VCaP (cell line): ENCODE measurements at regions not wholly inside any gene's neighbourhood (a gene's known extent, or its start where the extent isn't known, plus 50 kb on each side); places are given as distances from the start of the nearest gene placed in this dataset.

ENCODE experiments used
- H3K27ac ChIP-seq: fragments of 450-650 bp; 2 replicates; pipeline ENCODE4 v1.5.1; 2017
- CTCF ChIP-seq: fragments of 450-650 bp; conservative IDR thresholded peaks from 2 replicates; pipeline ENCODE4 v1.5.1; 2017; ENCODE audit warnings: mild to moderate bottlenecking, moderate library complexity

- peak; percentile 82 for TF ChIP-seq CTCF
- H3K27ac ChIP-seq: no peak overlapping the region
Measured at GRCh38 chr6:73969971-73970970, 274.3 kb downstream of the CD109 start.

GRCh38 chr6:73968221-73968757 lies 272.3 kb downstream of the CD109 start:
- no peak for TF ChIP-seq CTCF

GRCh38 chr6:73965539-73966029 lies 269.6 kb downstream of the CD109 start:
- no peak for TF ChIP-seq CTCF
- H3K27ac ChIP-seq: no peak overlapping the region

More at GRCh38 chr6:73968221-73968757, 272.3 kb downstream of the CD109 start:
- H3K27ac ChIP-seq: no peak overlapping the region

- TF ChIP-seq CTCF: no peak
- no peak overlapping the region for H3K27ac ChIP-seq
Measured at GRCh38 chr6:73964241-73964854, 268.3 kb downstream of the CD109 start.

GRCh38 chr6:73962884-73963283 lies 266.9 kb downstream of the CD109 start:
- no peak overlapping the region for H3K27ac ChIP-seq
- TF ChIP-seq CTCF: no peak

- no peak overlapping the region for H3K27ac ChIP-seq
- no peak for TF ChIP-seq CTCF
Measured at GRCh38 chr6:73956305-73956704, 260.3 kb downstream of the CD109 start.

- TF ChIP-seq CTCF: no peak
- H3K27ac ChIP-seq: no peak overlapping the region
Measured at GRCh38 chr6:73955800-73956199, 259.8 kb downstream of the CD109 start.
